HCT116 (cell line): ENCODE measurements at regions not wholly inside any gene's neighbourhood (a gene's known extent, or its start where the extent isn't known, plus 50 kb on each side); places are given as distances from the start of the nearest gene placed in this dataset.

Experiments
- ATAC-seq: fragments of 200-7000 bp; cut with Tn5 transposase; 2 replicates; pipeline ENCODE4 v1.9.1; 2020; ENCODE audit warnings: mild to moderate bottlenecking, moderate library complexity
- BruUV-seq: library from RNA; stranded (reverse); fragments of 400-500 nt; replicated peaks from 2 replicates; lab custom pipeline; 2021; lab: Mats Ljungman, UMichigan
- CTCF ChIA-PET: fragments of 300-600 bp; sonication (Branson Sonifier 250); formaldehyde crosslinking; loops from one replicate; lab custom pipeline; 2021; ENCODE audit warnings: antibody characterized with exemption; lab: Charles Lee
- POLR2A ChIA-PET: fragments of 300-600, 350-600 bp; sonication (Branson Sonifier 250); formaldehyde crosslinking; loops from one replicate; lab custom pipeline; 2021; ENCODE audit warnings: antibody characterized with exemption; lab: Charles Lee
- RAD21 ChIA-PET, 2 experiments: fragments of 300-600 bp; sonication (Branson Sonifier 250); formaldehyde crosslinking; loops; one replicate each; lab custom pipeline; 2023; ENCODE audit warnings: low total read pairs in 2 of 2; ENCODE audit not compliant: uncharacterized antibody in 2 of 2, unreplicated experiment in 2 of 2, low non-redundant PET in 1 of 2; lab: Charles Lee
- DNase-seq: peaks from one replicate; pipeline ENCODE4 v3.0.0-alpha.2; 2010; ENCODE audit warnings: low read depth, low spot score
- H2AFZ ChIP-seq: fragments of 200-600 bp; shearing (Covaris generic), sonication (generic); 2 replicates; pipeline ENCODE4 v1.6.1; 2017; ENCODE audit warnings: low read depth, mixed run types, mixed read lengths, antibody characterized with exemption, low read length; ENCODE audit not compliant: poor library complexity, severe bottlenecking
- H3K27ac ChIP-seq: 2 replicates; pipeline ENCODE4 v1.5.1; 2012; ENCODE audit warnings: low read depth, low read length
- H3K27me3 ChIP-seq: fragments of 200-600 bp; sonication (generic); 2 replicates; pipeline ENCODE4 v1.6.1; 2016; ENCODE audit warnings: mixed run types, low read length, mixed read lengths; ENCODE audit not compliant: insufficient read depth
- H3K36me3 ChIP-seq, 2 experiments: fragments of 200-500 bp in 1 of 2; fragments of 200-600 bp in 1 of 2; sonication (Bioruptor generic) in 1 of 2; sonication (generic) in 1 of 2; 2 replicates each; pipeline versions ENCODE4 v1.5.1 to v1.6.1; 2014 to 2016; ENCODE audit warnings: low read length in 2 of 2, inconsistent platforms in 1 of 2, mixed read lengths in 1 of 2, mixed run types in 1 of 2; ENCODE audit not compliant: insufficient read depth in 2 of 2, control insufficient read depth in 1 of 2
- H3K4me1 ChIP-seq, 2 experiments: fragments of 200-600 bp in 1 of 2; sonication (generic) in 1 of 2; 2 replicates each; pipeline versions ENCODE4 v1.5.1 to v1.6.1; 2012 to 2017; ENCODE audit warnings: low read length in 2 of 2, inconsistent platforms in 1 of 2, mild to moderate bottlenecking in 1 of 2, mixed read lengths in 1 of 2, mixed run types in 1 of 2, moderate library complexity in 1 of 2; ENCODE audit not compliant: insufficient read depth in 2 of 2, control insufficient read depth in 1 of 2
- H3K4me2 ChIP-seq: fragments of 200-600 bp; sonication (generic); 2 replicates; pipeline ENCODE4 v1.6.1; 2017; ENCODE audit warnings: mixed run types, low read length, mixed read lengths
- H3K4me3 ChIP-seq, 2 experiments: fragments of 200-600 bp in 1 of 2; sonication (generic) in 1 of 2; replicated peaks in 1 of 2; 2 replicates each; pipeline ENCODE4 v1.5.1; 2011 to 2016; ENCODE audit warnings: low read length in 2 of 2, control low read depth in 1 of 2, low read depth in 1 of 2, mild to moderate bottlenecking in 1 of 2, mixed read lengths in 1 of 2, mixed run types in 1 of 2
- H3K79me2 ChIP-seq: fragments of 200-600 bp; sonication (generic); 2 replicates; pipeline ENCODE4 v1.6.1; 2017; ENCODE audit warnings: mild to moderate bottlenecking, mixed run types, low read length, moderate library complexity, mixed read lengths; ENCODE audit not compliant: insufficient read depth
- H3K9ac ChIP-seq: fragments of 200-600 bp; sonication (generic); 2 replicates; pipeline ENCODE4 v1.6.1; 2016; ENCODE audit warnings: low read length, mixed read lengths
- H3K9me2 ChIP-seq: fragments of 200-600 bp; sonication (generic), shearing (Covaris generic); 2 replicates; pipeline ENCODE4 v1.6.1; 2017; ENCODE audit warnings: mixed run types, mild to moderate bottlenecking, moderate library complexity; ENCODE audit not compliant: insufficient read depth
- H3K9me3 ChIP-seq, 2 experiments: fragments of 200-500 bp in 1 of 2; fragments of 200-600 bp in 1 of 2; sonication (Bioruptor generic) in 1 of 2; sonication (generic) in 1 of 2; 2 replicates each; pipeline ENCODE4 v1.6.1; 2014 to 2017; ENCODE audit warnings: low read length in 2 of 2, mixed read lengths in 2 of 2, inconsistent platforms in 1 of 2, low read depth in 1 of 2, mild to moderate bottlenecking in 1 of 2, mixed run types in 1 of 2, moderate library complexity in 1 of 2; ENCODE audit not compliant: control insufficient read depth in 1 of 2, insufficient read depth in 1 of 2
- H4K20me1 ChIP-seq: fragments of 200-600 bp; sonication (generic), shearing (Covaris generic); 2 replicates; pipeline ENCODE4 v1.6.1; 2017; ENCODE audit warnings: mixed run types, mild to moderate bottlenecking, moderate library complexity; ENCODE audit not compliant: insufficient read depth
- ATF3 ChIP-seq: IDR thresholded peaks from 2 replicates; pipeline ENCODE4 v1.6.1; 2012
- CBX3 ChIP-seq: IDR thresholded peaks from 2 replicates; pipeline ENCODE4 v1.6.1; 2012; ENCODE audit warnings: low read depth
- ELF1 ChIP-seq: IDR thresholded peaks from 2 replicates; pipeline ENCODE4 v1.6.1; 2012; ENCODE audit warnings: low read depth, borderline replicate concordance
- EZH2phosphoT487 ChIP-seq: fragments of 200-600 bp; IDR thresholded peaks from 2 replicates; pipeline ENCODE4 v1.6.1; 2018; ENCODE audit warnings: antibody characterized with exemption, borderline replicate concordance
- JUND ChIP-seq: IDR thresholded peaks from 2 replicates; pipeline ENCODE4 v1.6.1; 2012
- POLR2A ChIP-seq: IDR thresholded peaks from 2 replicates; pipeline ENCODE4 v1.7.0; 2011; ENCODE audit warnings: borderline replicate concordance; ENCODE audit not compliant: insufficient read depth, insufficient read length; ENCODE audit errors: extremely low read depth
- POLR2AphosphoS5 ChIP-seq: IDR thresholded peaks from 2 replicates; pipeline ENCODE4 v1.6.1; 2011; ENCODE audit warnings: mild to moderate bottlenecking, low read depth, low read length, moderate library complexity
- REST ChIP-seq: IDR thresholded peaks from 2 replicates; pipeline ENCODE4 v1.6.1; 2012; ENCODE audit warnings: low read depth
- SRF ChIP-seq: IDR thresholded peaks from 2 replicates; pipeline ENCODE4 v1.6.1; 2012; ENCODE audit warnings: low read depth
- ZFX ChIP-seq: fragments of 450-650 bp; IDR thresholded peaks from 2 replicates; pipeline ENCODE4 v1.6.1; 2017
- intact Hi-C: fragments of 100-400 bp; cut with micrococcal nuclease; formaldehyde crosslinking; loops from 2 replicates; pipeline ENCODE4 v1.10.0; 2022
- TF ChIP-seq, protein P1 (sequence below), 3 experiments: fragments of 200-600 bp in 1 of 3; sonication (generic) in 1 of 3; IDR thresholded peaks in 2 of 3; conservative IDR thresholded peaks in 1 of 3; 2 replicates each; pipeline ENCODE4 v1.5.1; 2012 to 2017; ENCODE audit warnings: low read depth in 2 of 3, low read length in 2 of 3, antibody characterized with exemption in 1 of 3, borderline replicate concordance in 1 of 3, control low read depth in 1 of 3, mild to moderate bottlenecking in 1 of 3, mixed read lengths in 1 of 3, mixed run types in 1 of 3, moderate library complexity in 1 of 3; ENCODE audit not compliant: insufficient read depth in 1 of 3

GRCh38 chr1:208534979-208535378 is 290.8 kb upstream of the PLXNA2 start:
- ATAC-seq = no peak

More at GRCh38 chr1:208534979-208535378, 290.8 kb upstream of the PLXNA2 start:
- POLR2A ChIA-PET = no interaction called here
- TF ChIP-seq ZFX = no peak
- no peak for TF ChIP-seq ELF1
- no peak for TF ChIP-seq POLR2AphosphoS5
- no peak for TF ChIP-seq SRF
- no peak for TF ChIP-seq POLR2A
- TF ChIP-seq, protein P1, sequence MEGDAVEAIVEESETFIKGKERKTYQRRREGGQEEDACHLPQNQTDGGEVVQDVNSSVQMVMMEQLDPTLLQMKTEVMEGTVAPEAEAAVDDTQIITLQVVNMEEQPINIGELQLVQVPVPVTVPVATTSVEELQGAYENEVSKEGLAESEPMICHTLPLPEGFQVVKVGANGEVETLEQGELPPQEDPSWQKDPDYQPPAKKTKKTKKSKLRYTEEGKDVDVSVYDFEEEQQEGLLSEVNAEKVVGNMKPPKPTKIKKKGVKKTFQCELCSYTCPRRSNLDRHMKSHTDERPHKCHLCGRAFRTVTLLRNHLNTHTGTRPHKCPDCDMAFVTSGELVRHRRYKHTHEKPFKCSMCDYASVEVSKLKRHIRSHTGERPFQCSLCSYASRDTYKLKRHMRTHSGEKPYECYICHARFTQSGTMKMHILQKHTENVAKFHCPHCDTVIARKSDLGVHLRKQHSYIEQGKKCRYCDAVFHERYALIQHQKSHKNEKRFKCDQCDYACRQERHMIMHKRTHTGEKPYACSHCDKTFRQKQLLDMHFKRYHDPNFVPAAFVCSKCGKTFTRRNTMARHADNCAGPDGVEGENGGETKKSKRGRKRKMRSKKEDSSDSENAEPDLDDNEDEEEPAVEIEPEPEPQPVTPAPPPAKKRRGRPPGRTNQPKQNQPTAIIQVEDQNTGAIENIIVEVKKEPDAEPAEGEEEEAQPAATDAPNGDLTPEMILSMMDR (IDR thresholded peaks at IDR 0.05 in 2 of 3, conservative IDR thresholded peaks at IDR 0.05 in 1 of 3; ENCODE audit: borderline replicate concordance in 1 of 3, insufficient read depth in 1 of 3, low read depth in 2 of 3, low read length in 2 of 3) = no peak
- no peak for TF ChIP-seq REST
- TF ChIP-seq ATF3 = no peak
- no peak for TF ChIP-seq CBX3
- no peak for TF ChIP-seq EZH2phosphoT487
- no peak for TF ChIP-seq JUND
- Histone ChIP-seq H3K36me3 (no peaks in the 10 kb centered on the region), H3K4me3 (no peak overlapping the region), H3K4me1 (no peaks in the 10 kb centered on the region), H3K79me2 (no peaks in the 10 kb centered on the region), H3K9me2 (no peaks in the 10 kb centered on the region), H3K9me3 (no peaks in the 10 kb centered on the region), H3K27ac (no peak overlapping the region), H3K27me3 (peaks cover 21% of the 10 kb centered on the region; the same call in 1 of the 2 replicates), H3K9ac (no peak overlapping the region), H4K20me1 (no peaks in the 10 kb centered on the region), H2AFZ (no peak overlapping the region), H3K4me2 (no peak overlapping the region)
- RAD21 ChIA-PET = no interaction called here
- DNase-seq = no peak
- CTCF ChIA-PET = no interaction called here
- no TSS peak for BruUV-seq
- intact Hi-C loops = no loop called here
